Neuronal stem cell (in vitro differentiated cells): ENCODE measurements at regions not wholly inside any gene's neighbourhood (a gene's known extent, or its start where the extent isn't known, plus 50 kb on each side); places are given as distances from the start of the nearest gene placed in this dataset.

Experiments used
- DNase-seq: peaks from one replicate; pipeline ENCODE4 v3.0.0-alpha.2; 2013; ENCODE audit warnings: low spot score
- H2AFZ ChIP-seq: one replicate; pipeline ENCODE4 v1.6.1; 2013; ENCODE audit warnings: mild to moderate bottlenecking, low read length, inconsistent platforms
- H2AK5ac ChIP-seq: 2 replicates; pipeline ENCODE4 v1.6.1; 2013; ENCODE audit warnings: low read depth, mild to moderate bottlenecking, inconsistent platforms, low read length, moderate library complexity, mixed read lengths
- H2BK120ac ChIP-seq: 2 replicates; pipeline ENCODE4 v1.6.1; 2013; ENCODE audit warnings: low read depth, mild to moderate bottlenecking, inconsistent platforms, low read length, moderate library complexity, mixed read lengths
- H2BK12ac ChIP-seq: one replicate; pipeline ENCODE4 v1.6.1; 2013; ENCODE audit warnings: low read length, inconsistent platforms
- H2BK15ac ChIP-seq: 2 replicates; pipeline ENCODE4 v1.6.1; 2013; ENCODE audit warnings: mild to moderate bottlenecking, low read length, inconsistent platforms, mixed read lengths
- H2BK5ac ChIP-seq: one replicate; pipeline ENCODE4 v1.6.1; 2013; ENCODE audit warnings: inconsistent platforms, mild to moderate bottlenecking, low read length, moderate library complexity
- H3K14ac ChIP-seq: one replicate; pipeline ENCODE4 v1.6.1; 2013; ENCODE audit warnings: low read length, inconsistent platforms
- H3K18ac ChIP-seq: 2 replicates; pipeline ENCODE4 v1.6.1; 2013; ENCODE audit warnings: low read length, inconsistent platforms
- H3K23ac ChIP-seq: 2 replicates; pipeline ENCODE4 v1.6.1; 2013; ENCODE audit warnings: low read depth, mild to moderate bottlenecking, mixed read lengths, low read length, inconsistent platforms; ENCODE audit not compliant: poor library complexity
- H3K27ac ChIP-seq: replicated peaks from 3 replicates; pipeline ENCODE4 v1.5.1; 2013; ENCODE audit warnings: low read length, inconsistent platforms
- H3K27me3 ChIP-seq, 3 experiments: 2 replicates each; pipeline ENCODE4 v1.6.1; 2013; ENCODE audit warnings: low read length in 3 of 3, mild to moderate bottlenecking in 2 of 3, inconsistent platforms in 1 of 3, low read depth in 1 of 3, mixed read lengths in 1 of 3, moderate library complexity in 1 of 3; ENCODE audit not compliant: control insufficient read depth in 3 of 3, insufficient read depth in 3 of 3
- H3K36me3 ChIP-seq, 2 donors: replicated peaks in 1 of 2; 2 replicates each; pipeline ENCODE4 v1.6.1; 2013; ENCODE audit warnings: low read length in 2 of 2; ENCODE audit not compliant: control insufficient read depth in 2 of 2, insufficient read depth in 2 of 2
- H3K4ac ChIP-seq: 2 replicates; pipeline ENCODE4 v1.6.1; 2013; ENCODE audit warnings: inconsistent platforms, mild to moderate bottlenecking, low read length, moderate library complexity
- H3K4me1 ChIP-seq, 2 donors: 1 replicate in 1 of 2; 2 replicates in 1 of 2; pipeline ENCODE4 v1.6.1; 2013; ENCODE audit warnings: low read length in 2 of 2, low read depth in 1 of 2; ENCODE audit not compliant: control insufficient read depth in 2 of 2, insufficient read depth in 1 of 2
- H3K4me2 ChIP-seq: one replicate; pipeline ENCODE4 v1.6.1; 2013; ENCODE audit warnings: mild to moderate bottlenecking, low read length, inconsistent platforms; ENCODE audit not compliant: insufficient read depth, poor library complexity, severe bottlenecking
- H3K4me3 ChIP-seq, 2 donors: 2 replicates each; pipeline ENCODE4 v1.5.1; 2013; ENCODE audit warnings: low read length in 2 of 2, mild to moderate bottlenecking in 2 of 2, inconsistent platforms in 1 of 2, moderate library complexity in 1 of 2
- H3K79me1 ChIP-seq: one replicate; pipeline ENCODE4 v1.6.1; 2013; ENCODE audit warnings: low read depth, mild to moderate bottlenecking, inconsistent platforms, low read length, moderate library complexity
- H3K9ac ChIP-seq: one replicate; pipeline ENCODE4 v1.6.1; 2013; ENCODE audit warnings: mild to moderate bottlenecking, low read depth, low read length, inconsistent platforms; ENCODE audit not compliant: poor library complexity
- H3K9me3 ChIP-seq, 2 donors: replicated peaks in 1 of 2; 2 replicates each; pipeline versions ENCODE3 to v1.6.1; 2013; ENCODE audit warnings: low read length in 2 of 2, mild to moderate bottlenecking in 2 of 2, inconsistent platforms in 1 of 2, low read depth in 1 of 2, mixed read lengths in 1 of 2, moderate library complexity in 1 of 2; ENCODE audit not compliant: control insufficient read depth in 2 of 2, insufficient read depth in 1 of 2
- H4K8ac ChIP-seq: one replicate; pipeline ENCODE4 v1.6.1; 2013; ENCODE audit warnings: low read depth, mild to moderate bottlenecking, inconsistent platforms, low read length, moderate library complexity
- H4K91ac ChIP-seq: one replicate; pipeline ENCODE4 v1.6.1; 2013; ENCODE audit warnings: low read length, low read depth, mild to moderate bottlenecking, inconsistent platforms; ENCODE audit not compliant: poor library complexity
- WGBS, 2 donors: extraction: QIAGEN DNeasy Blood & Tissue Kit; methylation state at CpG; one replicate each; pipeline ENCODE4 v1.1.7; 2013; ENCODE audit warnings: missing lambda C conversion rate in 2 of 2, mixed read lengths in 1 of 2; ENCODE audit not compliant: insufficient read length in 2 of 2, insufficient replicate concordance in 1 of 2; ENCODE audit errors: extremely low coverage in 2 of 2; 5-methylcytosine and 5-hydroxymethylcytosine counted together

GRCh38 chr4:84381759-84382158 is 117.3 kb downstream of the NKX6-1 start:
- H3K4ac ChIP-seq = no peak overlapping the region
- H2BK15ac ChIP-seq = no peak overlapping the region
- no peak overlapping the region for H3K14ac ChIP-seq
- no peak overlapping the region for H2BK12ac ChIP-seq
- no peak overlapping the region for H2BK5ac ChIP-seq
- H3K79me1 ChIP-seq = no peaks in the 10 kb centered on the region
- H2AK5ac ChIP-seq = no peak overlapping the region
- no peak overlapping the region for H3K9ac ChIP-seq
- H3K4me3 ChIP-seq = no peak overlapping the region
- no peak overlapping the region for H2BK120ac ChIP-seq
- DNase-seq = no peak
- H3K18ac ChIP-seq = no peak overlapping the region
- H3K4me2 ChIP-seq = no peak overlapping the region
- H3K36me3 ChIP-seq = no peaks in the 10 kb centered on the region
- H3K23ac ChIP-seq = no peak overlapping the region
- no peaks in the 10 kb centered on the region for H3K9me3 ChIP-seq
- H3K4me1 ChIP-seq = peaks cover 21 to 32% of the 10 kb centered on the region in 2 donors
- H3K27me3 ChIP-seq = peaks cover 0 to 21% (median 3%) of the 10 kb centered on the region in 3 experiments
- H3K27ac ChIP-seq = no peak overlapping the region
- H2AFZ ChIP-seq = no peak overlapping the region
- no peak overlapping the region for H4K8ac ChIP-seq
- no peak overlapping the region for H4K91ac ChIP-seq

- H2BK5ac ChIP-seq = no peak overlapping the region
- no peak overlapping the region for H3K9ac ChIP-seq
- H2BK15ac ChIP-seq = no peak overlapping the region
- H3K27me3 ChIP-seq = peaks cover 0 to 25% (median 2%) of the 10 kb centered on the region in 3 experiments
- H3K4me2 ChIP-seq = no peak overlapping the region
- no peak overlapping the region for H3K4me3 ChIP-seq
- WGBS, 2 donors = no CpG with 5 or more reads among the region's 13 CpGs
- peaks cover 19 to 27% of the 10 kb centered on the region in 2 donors for H3K4me1 ChIP-seq
- H3K27ac ChIP-seq = no peak overlapping the region
- H3K36me3 ChIP-seq = no peaks in the 10 kb centered on the region
- H2AK5ac ChIP-seq = no peak overlapping the region
- no peak overlapping the region for H3K18ac ChIP-seq
- no peak overlapping the region for H3K23ac ChIP-seq
- no peak overlapping the region for H2BK120ac ChIP-seq
- no peak overlapping the region for H2BK12ac ChIP-seq
- H3K9me3 ChIP-seq = no peaks in the 10 kb centered on the region
- DNase-seq = no peak
- H4K91ac ChIP-seq = no peak overlapping the region
- no peaks in the 10 kb centered on the region for H3K79me1 ChIP-seq
- H2AFZ ChIP-seq = peak overlapping the region; percentile 26
- no peak overlapping the region for H4K8ac ChIP-seq
- H3K14ac ChIP-seq = no peak overlapping the region
- H3K4ac ChIP-seq = no peak overlapping the region
These were observed 119.0 kb downstream of the NKX6-1 start for GRCh38 chr4:84379917-84380641.

GRCh38 chr4:84378983-84379382 is 120.1 kb downstream of the NKX6-1 start:
- Histone ChIP-seq H4K8ac (no peak overlapping the region), H3K27me3 (peaks cover 0 to 34% (median 4%) of the 10 kb centered on the region in 3 experiments), H3K4me2 (no peak overlapping the region), H3K79me1 (no peaks in the 10 kb centered on the region), H3K27ac (no peak overlapping the region), H2BK5ac (no peak overlapping the region), H2AFZ (peak overlapping the region; percentile 10), H3K4me3 (peak overlapping the region in 1 of 2 donors; percentile 7), H3K23ac (no peak overlapping the region), H3K9ac (no peak overlapping the region), H3K4ac (no peak overlapping the region), H3K9me3 (no peaks in the 10 kb centered on the region), H4K91ac (no peak overlapping the region), H2BK12ac (no peak overlapping the region), H2BK120ac (no peak overlapping the region), H3K36me3 (no peaks in the 10 kb centered on the region), H2AK5ac (no peak overlapping the region), H3K14ac (no peak overlapping the region), H2BK15ac (no peak overlapping the region), H3K4me1 (peaks cover 15 to 21% of the 10 kb centered on the region in 2 donors), H3K18ac (no peak overlapping the region)
- no peak for DNase-seq
- WGBS, 2 donors = no CpG with 5 or more reads among the region's 4 CpGs

- no peak overlapping the region for H3K9ac ChIP-seq
- no peak overlapping the region for H3K14ac ChIP-seq
- H2AFZ ChIP-seq = peak overlapping the region; percentile 1
- H3K4ac ChIP-seq = no peak overlapping the region
- H2BK5ac ChIP-seq = no peak overlapping the region
- H2BK120ac ChIP-seq = no peak overlapping the region
- H3K4me1 ChIP-seq = peaks cover 15 to 21% of the 10 kb centered on the region in 2 donors
- H3K36me3 ChIP-seq = no peaks in the 10 kb centered on the region
- H4K8ac ChIP-seq = no peak overlapping the region
- no peak overlapping the region for H3K4me2 ChIP-seq
- H3K27me3 ChIP-seq = peaks cover 0 to 38% (median 7%) of the 10 kb centered on the region in 3 experiments
- no peaks in the 10 kb centered on the region for H3K9me3 ChIP-seq
- H2BK12ac ChIP-seq = no peak overlapping the region
- no CpG with 5 or more reads among the region's 5 CpGs for whole genome bisulfite sequencing, 2 donors
- no peak overlapping the region for H4K91ac ChIP-seq
- H3K27ac ChIP-seq = no peak overlapping the region
- no peak overlapping the region for H3K23ac ChIP-seq
- no peak for DNase-seq
- no peak overlapping the region for H2BK15ac ChIP-seq
- H2AK5ac ChIP-seq = no peak overlapping the region
- no peaks in the 10 kb centered on the region for H3K79me1 ChIP-seq
- H3K4me3 ChIP-seq = no peak overlapping the region
- no peak overlapping the region for H3K18ac ChIP-seq
These were observed 120.7 kb downstream of the NKX6-1 start for GRCh38 chr4:84378356-84378755.
